Transverse colon (tissue), 4 donors: ENCODE measurements at regions not wholly inside any gene's neighbourhood (a gene's known extent, or its start where the extent isn't known, plus 50 kb on each side); places are given as distances from the start of the nearest gene placed in this dataset.

Experiments used
- DNase-seq: peaks from one replicate; pipeline ENCODE4 v3.0.0-alpha.2; 2019
- H3K27ac ChIP-seq, 4 donors: fragments of 200-600 bp; sonication (generic); 2 replicates each; pipeline ENCODE4 v1.5.1; 2016 to 2018; ENCODE audit warnings: inconsistent platforms in 4 of 4
- H3K27me3 ChIP-seq: fragments of 200-600 bp; sonication (generic); 2 replicates; pipeline ENCODE4 v1.5.1; 2017; ENCODE audit warnings: inconsistent platforms
- H3K36me3 ChIP-seq, 4 donors: fragments of 200-600 bp; sonication (generic); 2 replicates each; pipeline ENCODE4 v1.5.1; 2017 to 2019; ENCODE audit warnings: inconsistent platforms in 4 of 4
- H3K4me1 ChIP-seq, 4 donors: fragments of 200-600 bp; sonication (generic); 2 replicates each; pipeline ENCODE4 v1.5.1; 2017 to 2020; ENCODE audit warnings: inconsistent platforms in 4 of 4
- H3K4me3 ChIP-seq, 4 donors: fragments of 200-600 bp; sonication (generic); 1 replicate in 1 of 4; 2 replicates in 3 of 4; pipeline versions ENCODE4 v1.5.1 to v1.6.1; 2017 to 2019; ENCODE audit warnings: inconsistent platforms in 4 of 4
- H3K9me3 ChIP-seq, 2 donors: fragments of 200-600 bp; sonication (generic); 2 replicates each; pipeline ENCODE4 v1.5.1; 2017 to 2019; ENCODE audit warnings: inconsistent platforms in 2 of 2
- CTCF ChIP-seq, 5 experiments: fragments of 200-600 bp in 3 of 5; fragments of 450-650 bp in 2 of 5; sonication (generic) in 3 of 5; IDR thresholded peaks; 1 replicate in 2 of 5; 2 replicates in 3 of 5; pipeline ENCODE4 v1.5.1; 2016 to 2017; ENCODE audit warnings: antibody characterized with exemption in 5 of 5, inconsistent platforms in 3 of 5, mild to moderate bottlenecking in 2 of 5, moderate library complexity in 1 of 5
- EP300 ChIP-seq: sonication (generic); formaldehyde crosslinking; IDR thresholded peaks from one replicate; pipeline ENCODE4 v1.6.1; 2017; ENCODE audit warnings: antibody characterized with exemption, low read depth
- POLR2A ChIP-seq: fragments of 450-650 bp; IDR thresholded peaks from one replicate; pipeline ENCODE4 v1.6.1; 2016; ENCODE audit warnings: antibody characterized with exemption, mild to moderate bottlenecking, moderate library complexity
- POLR2AphosphoS5 ChIP-seq, 3 donors: sonication (generic); formaldehyde crosslinking; IDR thresholded peaks; one replicate each; pipeline ENCODE4 v1.6.1; 2016; ENCODE audit warnings: antibody characterized with exemption in 3 of 3
- WGBS, 2 donors: methylation state at CpG; one replicate each; pipeline ENCODE4 v1.1.5; 2018; ENCODE audit warnings: low coverage in 1 of 2; 5-methylcytosine and 5-hydroxymethylcytosine counted together
- in situ Hi-C, 4 donors: fragments of 200-750 bp; cut with MboI; loops; one replicate each; pipeline versions ENCODE4 v1.15.0 to v1.15.1; 2017; ENCODE audit warnings: low sequenced_read_pairs in 3 of 4, low pct_ligation_motif_present in 1 of 4, low pct_unique_long_range_greater_than_20kb in 1 of 4
- intact Hi-C: fragments of 100-400 bp; cut with DNase I; formaldehyde crosslinking; loops from one replicate; pipeline ENCODE4 v1.15.1; 2023; ENCODE audit warnings: low total_unique reads

- Histone ChIP-seq H3K9me3 (no peaks in the 10 kb centered on the region), H3K4me1 (no peaks in the 10 kb centered on the region), H3K27ac (no peak overlapping the region), H3K36me3 (no peaks in the 10 kb centered on the region), H3K27me3 (no peaks in the 10 kb centered on the region), H3K4me3 (no peak overlapping the region)
- intact Hi-C loops: no loop called here
- no peak for DNase-seq
- in situ Hi-C loops: no loop called here
- WGBS, 2 donors: 72 to 77% methylated on average over 2 of the region's 2 CpGs
- TF ChIP-seq POLR2AphosphoS5 (IDR thresholded peaks at IDR 0.05): no peak
These were observed 509.3 kb upstream of the NUDT12 start for GRCh38 chr5:104071887-104072286.

GRCh38 chr5:104062621-104063377 is 500.2 kb upstream of the NUDT12 start:
- Histone ChIP-seq H3K9me3 (no peaks in the 10 kb centered on the region), H3K4me3 (no peak overlapping the region), H3K27me3 (no peaks in the 10 kb centered on the region), H3K4me1 (peaks cover 0 to 4% (median 0%) of the 10 kb centered on the region in 4 donors), H3K36me3 (no peaks in the 10 kb centered on the region), H3K27ac (peak overlapping the region in 1 of 4 donors; percentile 33)
- TF ChIP-seq POLR2AphosphoS5 (IDR thresholded peaks at IDR 0.05) (no peak), CTCF (IDR thresholded peaks at IDR 0.05) (no peak), EP300 (no peak), POLR2A (no peak)
- in situ Hi-C loops: no loop called here
- 56 to 75% methylated on average over 6 to 9 of the region's 9 CpGs for WGBS, 2 donors
- intact Hi-C loops: no loop called here
- no peak for DNase-seq

- intact Hi-C loops (no loop called here), in situ Hi-C loops (no loop called here)
- TF ChIP-seq POLR2AphosphoS5 (IDR thresholded peaks at IDR 0.05) (no peak), POLR2A (no peak), EP300 (no peak), CTCF (IDR thresholded peaks at IDR 0.05) (no peak)
- 73% methylated on average over 3 of the region's 3 CpGs; no CpG with 5 or more reads in 1 of the 2 donors for WGBS, 2 donors
- H3K4me1 ChIP-seq: peaks cover 0 to 4% (median 0%) of the 10 kb centered on the region in 4 donors
- DNase-seq: no peak
- H3K4me3 ChIP-seq: no peak overlapping the region
- no peak overlapping the region for H3K27ac ChIP-seq
- no peaks in the 10 kb centered on the region for H3K27me3 ChIP-seq
- no peaks in the 10 kb centered on the region for H3K36me3 ChIP-seq
- no peaks in the 10 kb centered on the region for H3K9me3 ChIP-seq
These were observed 499.1 kb upstream of the NUDT12 start for GRCh38 chr5:104061707-104062106.

GRCh38 chr5:104053353-104053649 is 490.7 kb upstream of the NUDT12 start:
- Histone ChIP-seq H3K9me3 (no peaks in the 10 kb centered on the region), H3K36me3 (no peaks in the 10 kb centered on the region), H3K4me1 (no peaks in the 10 kb centered on the region), H3K27ac (no peak overlapping the region), H3K4me3 (no peak overlapping the region), H3K27me3 (no peaks in the 10 kb centered on the region)
- WGBS, 2 donors: 4 to 36% methylated on average over 2 of the region's 2 CpGs
- TF ChIP-seq POLR2AphosphoS5 (IDR thresholded peaks at IDR 0.05) (no peak), CTCF (IDR thresholded peaks at IDR 0.05) (no peak), POLR2A (no peak), EP300 (no peak)
- in situ Hi-C loops: no loop called here
- intact Hi-C loops: no loop called here
- DNase-seq: no peak
